Ascending aorta (tissue), 2 donors: ENCODE measurements at regions not wholly inside any gene's neighbourhood (a gene's known extent, or its start where the extent isn't known, plus 50 kb on each side); places are given as distances from the start of the nearest gene placed in this dataset.
A peak's percentile ranks its signal among the peaks of the same experiment; 100 is the strongest.

ENCODE experiments used
- DNase-seq, 2 donors: peaks; one replicate each; pipeline ENCODE4 v3.0.0-alpha.2; 2019; ENCODE audit warnings: low spot score in 2 of 2
- H3K27ac ChIP-seq, 2 donors: fragments of 200-600 bp; sonication (generic); one replicate each; pipeline ENCODE4 v1.5.1; 2016 to 2017; ENCODE audit warnings: mild to moderate bottlenecking in 1 of 2
- H3K27me3 ChIP-seq: fragments of 200-600 bp; sonication (generic); one replicate; pipeline ENCODE4 v1.5.1; 2017
- H3K36me3 ChIP-seq, 2 donors: fragments of 200-600 bp; sonication (generic); one replicate each; pipeline ENCODE4 v1.5.1; 2016
- H3K4me1 ChIP-seq, 2 donors: fragments of 200-600 bp; sonication (generic); one replicate each; pipeline ENCODE4 v1.5.1; 2016 to 2017; ENCODE audit warnings: mild to moderate bottlenecking in 1 of 2
- H3K4me3 ChIP-seq, 2 donors: fragments of 200-600 bp; sonication (generic); one replicate each; pipeline ENCODE4 v1.5.1; 2016 to 2017; ENCODE audit warnings: mild to moderate bottlenecking in 1 of 2
- H3K9me3 ChIP-seq, 2 donors: fragments of 200-600 bp; sonication (generic); one replicate each; pipeline ENCODE4 v1.5.1; 2016
- CTCF ChIP-seq, 3 experiments: fragments of 200-600 bp in 2 of 3; fragments of 450-650 bp in 1 of 3; sonication (generic) in 2 of 3; IDR thresholded peaks; one replicate each; pipeline ENCODE4 v1.5.1; 2016 to 2019; ENCODE audit warnings: antibody characterized with exemption in 3 of 3, mild to moderate bottlenecking in 1 of 3, moderate library complexity in 1 of 3
- intact Hi-C: fragments of 100-400 bp; cut with DNase I; formaldehyde crosslinking; loops from one replicate; pipeline ENCODE4 v1.15.1; 2023

GRCh38 chr3:112735926-112736325 is 95.0 kb upstream of the CCDC80 start:
- H3K9me3 ChIP-seq, result no peaks in the 10 kb centered on the region

GRCh38 chr3:112734736-112735350 is 93.9 kb upstream of the CCDC80 start:
- H3K27me3 ChIP-seq, result no peaks in the 10 kb centered on the region
- DNase-seq, result peak in 1 of 2 donors; percentile 75
- H3K4me1 ChIP-seq, result no peaks in the 10 kb centered on the region
- no peak overlapping the region for H3K4me3 ChIP-seq
- peak; percentile 45 to 53 (median 47) for TF ChIP-seq CTCF (IDR thresholded peaks at IDR 0.05)
- H3K27ac ChIP-seq, result no peak overlapping the region
- H3K36me3 ChIP-seq, result no peaks in the 10 kb centered on the region
- intact Hi-C loops, result no loop called here
- H3K9me3 ChIP-seq, result no peaks in the 10 kb centered on the region

More at GRCh38 chr3:112735926-112736325, 95.0 kb upstream of the CCDC80 start:
- Histone ChIP-seq H3K27ac (no peak overlapping the region), H3K27me3 (no peaks in the 10 kb centered on the region), H3K4me3 (no peak overlapping the region), H3K4me1 (no peaks in the 10 kb centered on the region), H3K36me3 (no peaks in the 10 kb centered on the region)
- DNase-seq, result no peak
- intact Hi-C loops, result no loop called here
- TF ChIP-seq CTCF (IDR thresholded peaks at IDR 0.05), result no peak

- TF ChIP-seq CTCF (IDR thresholded peaks at IDR 0.05), result no peak
- no peaks in the 10 kb centered on the region for H3K36me3 ChIP-seq
- no peaks in the 10 kb centered on the region for H3K9me3 ChIP-seq
- intact Hi-C loops, result no loop called here
- H3K27ac ChIP-seq, result no peak overlapping the region
- H3K4me1 ChIP-seq, result no peaks in the 10 kb centered on the region
- no peak overlapping the region for H3K4me3 ChIP-seq
- H3K27me3 ChIP-seq, result no peaks in the 10 kb centered on the region
- DNase-seq, result no peak
Observed at GRCh38 chr3:112734171-112734570, 93.2 kb upstream of the CCDC80 start.

- TF ChIP-seq CTCF (IDR thresholded peaks at IDR 0.05), result no peak
- intact Hi-C loops, result no loop called here
- H3K4me3 ChIP-seq, result no peak overlapping the region
- H3K9me3 ChIP-seq, result no peaks in the 10 kb centered on the region
- H3K4me1 ChIP-seq, result no peaks in the 10 kb centered on the region
- H3K27ac ChIP-seq, result no peak overlapping the region
- DNase-seq, result no peak
- no peaks in the 10 kb centered on the region for H3K36me3 ChIP-seq
- no peaks in the 10 kb centered on the region for H3K27me3 ChIP-seq
Observed at GRCh38 chr3:112730210-112730609, 89.3 kb upstream of the CCDC80 start.

GRCh38 chr3:112721231-112721630 is 80.3 kb upstream of the CCDC80 start:
- no peak for TF ChIP-seq CTCF (IDR thresholded peaks at IDR 0.05)
- H3K36me3 ChIP-seq, result no peaks in the 10 kb centered on the region
- no peak overlapping the region for H3K27ac ChIP-seq
- H3K9me3 ChIP-seq, result no peaks in the 10 kb centered on the region
- H3K4me1 ChIP-seq, result no peaks in the 10 kb centered on the region
- DNase-seq, result no peak
- intact Hi-C loops, result no loop called here
- H3K27me3 ChIP-seq, result no peaks in the 10 kb centered on the region
- H3K4me3 ChIP-seq, result no peak overlapping the region

- H3K36me3 ChIP-seq, result no peaks in the 10 kb centered on the region
- TF ChIP-seq CTCF (IDR thresholded peaks at IDR 0.05), result no peak
- no peaks in the 10 kb centered on the region for H3K4me1 ChIP-seq
- no peak for DNase-seq
- no peak overlapping the region for H3K4me3 ChIP-seq
- H3K27me3 ChIP-seq, result no peaks in the 10 kb centered on the region
- no peaks in the 10 kb centered on the region for H3K9me3 ChIP-seq
- intact Hi-C loops, result no loop called here
- no peak overlapping the region for H3K27ac ChIP-seq
Observed at GRCh38 chr3:112718967-112719366, 78.0 kb upstream of the CCDC80 start.
